HEK293 (cell line): ENCODE measurements at regions not wholly inside any gene's neighbourhood (a gene's known extent, or its start where the extent isn't known, plus 50 kb on each side); places are given as distances from the start of the nearest gene placed in this dataset.

ENCODE experiments used
- ATF2 ChIP-seq: fragments of 450-650 bp; formaldehyde crosslinking; IDR thresholded peaks from 2 replicates; pipeline ENCODE4 v1.5.1; 2016; ENCODE audit warnings: missing biosample characterization, missing genetic modification characterization, low read depth
- HIC1 ChIP-seq: fragments of 450-650 bp; formaldehyde crosslinking; IDR thresholded peaks from 2 replicates; pipeline ENCODE4 v1.5.1; 2016; ENCODE audit warnings: missing biosample characterization, missing genetic modification characterization
- RBAK ChIP-seq: fragments of 450-650 bp; formaldehyde crosslinking; IDR thresholded peaks from 2 replicates; pipeline ENCODE4 v1.5.1; 2016; ENCODE audit warnings: missing biosample characterization, missing genetic modification characterization
- SP2 ChIP-seq: fragments of 450-650 bp; formaldehyde crosslinking; IDR thresholded peaks from 2 replicates; pipeline ENCODE4 v1.5.1; 2016; ENCODE audit warnings: missing biosample characterization, missing genetic modification characterization
- TCF7L2 ChIP-seq: IDR thresholded peaks from 2 replicates; pipeline ENCODE4 v1.6.1; 2011; ENCODE audit warnings: low read depth, mild to moderate bottlenecking, inconsistent platforms, low read length, moderate library complexity, borderline replicate concordance
- ZFP37 ChIP-seq: fragments of 450-650 bp; formaldehyde crosslinking; IDR thresholded peaks from 2 replicates; pipeline ENCODE4 v1.5.1; 2016; ENCODE audit warnings: missing biosample characterization, missing genetic modification characterization
- ZIC2 ChIP-seq: fragments of 450-650 bp; formaldehyde crosslinking; IDR thresholded peaks from 2 replicates; pipeline ENCODE4 v1.5.1; 2016; ENCODE audit warnings: missing biosample characterization, missing genetic modification characterization
- ZNF138 ChIP-seq: fragments of 450-650 bp; formaldehyde crosslinking; IDR thresholded peaks from 2 replicates; pipeline ENCODE4 v1.5.1; 2016; ENCODE audit warnings: missing biosample characterization, missing genetic modification characterization, borderline replicate concordance
- ZNF501 ChIP-seq: fragments of 450-650 bp; formaldehyde crosslinking; IDR thresholded peaks from 2 replicates; pipeline ENCODE4 v1.5.1; 2016; ENCODE audit warnings: missing biosample characterization, missing genetic modification characterization
- ZNF529 ChIP-seq: fragments of 450-650 bp; formaldehyde crosslinking; IDR thresholded peaks from 2 replicates; pipeline ENCODE4 v1.5.1; 2017; ENCODE audit warnings: missing genetic modification characterization, missing biosample characterization; ENCODE audit not compliant: insufficient replicate concordance
- ZNF704 ChIP-seq: fragments of 450-650 bp; formaldehyde crosslinking; IDR thresholded peaks from 2 replicates; pipeline ENCODE4 v1.5.1; 2016; ENCODE audit warnings: missing biosample characterization, missing genetic modification characterization
- TF ChIP-seq, protein P1 (sequence below): fragments of 450-650 bp; formaldehyde crosslinking; IDR thresholded peaks from 2 replicates; pipeline ENCODE4 v1.5.1; 2016; ENCODE audit warnings: missing biosample characterization, missing genetic modification characterization
- TF ChIP-seq, protein P2 (sequence below): fragments of 450-650 bp; formaldehyde crosslinking; IDR thresholded peaks from 2 replicates; pipeline ENCODE4 v1.5.1; 2016; ENCODE audit warnings: missing biosample characterization, missing genetic modification characterization

GRCh38 chr11:45036010-45036409 is 85.3 kb upstream of the TP53I11 start:
- no peak for TF ChIP-seq ATF2 (tag by site-specific recombination)
- TF ChIP-seq, protein P1, sequence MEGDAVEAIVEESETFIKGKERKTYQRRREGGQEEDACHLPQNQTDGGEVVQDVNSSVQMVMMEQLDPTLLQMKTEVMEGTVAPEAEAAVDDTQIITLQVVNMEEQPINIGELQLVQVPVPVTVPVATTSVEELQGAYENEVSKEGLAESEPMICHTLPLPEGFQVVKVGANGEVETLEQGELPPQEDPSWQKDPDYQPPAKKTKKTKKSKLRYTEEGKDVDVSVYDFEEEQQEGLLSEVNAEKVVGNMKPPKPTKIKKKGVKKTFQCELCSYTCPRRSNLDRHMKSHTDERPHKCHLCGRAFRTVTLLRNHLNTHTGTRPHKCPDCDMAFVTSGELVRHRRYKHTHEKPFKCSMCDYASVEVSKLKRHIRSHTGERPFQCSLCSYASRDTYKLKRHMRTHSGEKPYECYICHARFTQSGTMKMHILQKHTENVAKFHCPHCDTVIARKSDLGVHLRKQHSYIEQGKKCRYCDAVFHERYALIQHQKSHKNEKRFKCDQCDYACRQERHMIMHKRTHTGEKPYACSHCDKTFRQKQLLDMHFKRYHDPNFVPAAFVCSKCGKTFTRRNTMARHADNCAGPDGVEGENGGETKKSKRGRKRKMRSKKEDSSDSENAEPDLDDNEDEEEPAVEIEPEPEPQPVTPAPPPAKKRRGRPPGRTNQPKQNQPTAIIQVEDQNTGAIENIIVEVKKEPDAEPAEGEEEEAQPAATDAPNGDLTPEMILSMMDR (tag by site-specific recombination): no peak
- TF ChIP-seq RBAK (tag by site-specific recombination): no peak
- TF ChIP-seq ZIC2 (tag by site-specific recombination): no peak
- TF ChIP-seq SP2 (tag by site-specific recombination): no peak
- TF ChIP-seq ZNF138 (tag by site-specific recombination): no peak
- TF ChIP-seq ZNF501: no peak
- TF ChIP-seq, protein P2, sequence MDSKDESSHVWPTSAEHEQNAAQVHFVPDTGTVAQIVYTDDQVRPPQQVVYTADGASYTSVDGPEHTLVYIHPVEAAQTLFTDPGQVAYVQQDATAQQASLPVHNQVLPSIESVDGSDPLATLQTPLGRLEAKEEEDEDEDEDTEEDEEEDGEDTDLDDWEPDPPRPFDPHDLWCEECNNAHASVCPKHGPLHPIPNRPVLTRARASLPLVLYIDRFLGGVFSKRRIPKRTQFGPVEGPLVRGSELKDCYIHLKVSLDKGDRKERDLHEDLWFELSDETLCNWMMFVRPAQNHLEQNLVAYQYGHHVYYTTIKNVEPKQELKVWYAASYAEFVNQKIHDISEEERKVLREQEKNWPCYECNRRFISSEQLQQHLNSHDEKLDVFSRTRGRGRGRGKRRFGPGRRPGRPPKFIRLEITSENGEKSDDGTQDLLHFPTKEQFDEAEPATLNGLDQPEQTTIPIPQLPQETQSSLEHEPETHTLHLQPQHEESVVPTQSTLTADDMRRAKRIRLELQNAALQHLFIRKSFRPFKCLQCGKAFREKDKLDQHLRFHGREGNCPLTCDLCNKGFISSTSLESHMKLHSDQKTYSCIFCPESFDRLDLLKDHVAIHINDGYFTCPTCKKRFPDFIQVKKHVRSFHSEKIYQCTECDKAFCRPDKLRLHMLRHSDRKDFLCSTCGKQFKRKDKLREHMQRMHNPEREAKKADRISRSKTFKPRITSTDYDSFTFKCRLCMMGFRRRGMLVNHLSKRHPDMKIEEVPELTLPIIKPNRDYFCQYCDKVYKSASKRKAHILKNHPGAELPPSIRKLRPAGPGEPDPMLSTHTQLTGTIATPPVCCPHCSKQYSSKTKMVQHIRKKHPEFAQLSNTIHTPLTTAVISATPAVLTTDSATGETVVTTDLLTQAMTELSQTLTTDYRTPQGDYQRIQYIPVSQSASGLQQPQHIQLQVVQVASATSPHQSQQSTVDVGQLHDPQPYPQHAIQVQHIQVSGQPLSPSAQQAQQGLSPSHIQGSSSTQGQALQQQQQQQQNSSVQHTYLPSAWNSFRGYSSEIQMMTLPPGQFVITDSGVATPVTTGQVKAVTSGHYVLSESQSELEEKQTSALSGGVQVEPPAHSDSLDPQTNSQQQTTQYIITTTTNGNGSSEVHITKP: no peak
- no peak for TF ChIP-seq HIC1
- no peak for TF ChIP-seq ZFP37 (tag by site-specific recombination)
- no peak for TF ChIP-seq ZNF529 (tag by site-specific recombination)
- TF ChIP-seq ZNF704 (tag by site-specific recombination): no peak
- no peak for TF ChIP-seq TCF7L2
